GM12878 (cell line): ENCODE measurements at regions not wholly inside any gene's neighbourhood (a gene's known extent, or its start where the extent isn't known, plus 50 kb on each side); places are given as distances from the start of the nearest gene placed in this dataset.

Source experiments
- ATAC-seq: fragments of 200-7000 bp; cut with Tn5 transposase; 3 replicates; pipeline ENCODE4 v1.9.1; 2020; ENCODE audit warnings: mild to moderate bottlenecking, moderate library complexity
- BruUV-seq: library from RNA; stranded (reverse); fragments of 400-500 nt; replicated peaks from 2 replicates; lab custom pipeline; 2021; lab: Mats Ljungman, UMichigan
- CTCF ChIA-PET: fragments of 300-600 bp; sonication (Branson Sonifier 250); formaldehyde crosslinking; extraction: SDS; loops from one replicate; lab custom pipeline; 2021; ENCODE audit warnings: inconsistent platforms; lab: Yijun Ruan, JAX
- POLR2A ChIA-PET: fragments of 350-600 bp; formaldehyde crosslinking; extraction: SDS; loops from one replicate; lab custom pipeline; 2021; ENCODE audit warnings: inconsistent platforms; lab: Charles Lee
- RAD21 ChIA-PET: fragments of 300-600 bp; sonication (Branson Sonifier 250); formaldehyde crosslinking; loops from one replicate; lab custom pipeline; 2023; ENCODE audit warnings: antibody characterized with exemption; ENCODE audit not compliant: unreplicated experiment; lab: Charles Lee
- SMC1A ChIA-PET: fragments of 300-600 bp; sonication (Branson Sonifier 250); formaldehyde crosslinking; loops from one replicate; lab custom pipeline; 2023; ENCODE audit not compliant: unreplicated experiment, uncharacterized antibody; lab: Charles Lee
- DNase-seq: peaks from one replicate; pipeline ENCODE4 v3.0.0-alpha.2; 2011; ENCODE audit warnings: low read depth, low spot score
- FAIRE-seq: peaks from 3 replicates; lab custom pipeline; 2011; peaks lifted over from hg19 to GRCh38; lab: Jason Lieb, UNC
- H2AFZ ChIP-seq: 2 replicates; pipeline ENCODE4 v1.6.0; 2011; ENCODE audit warnings: low read depth, low read length, control low read depth; ENCODE audit not compliant: control insufficient read depth
- H3K27ac ChIP-seq: 2 replicates; pipeline ENCODE4 v1.5.1; 2011; ENCODE audit warnings: control low read depth; ENCODE audit not compliant: control insufficient read depth, insufficient read depth
- H3K27me3 ChIP-seq, 2 experiments: replicated peaks in 1 of 2; 2 replicates each; pipeline versions ENCODE4 v1.6.0 to v1.6.1; 2011; ENCODE audit warnings: low read length in 1 of 2; ENCODE audit not compliant: control insufficient read depth in 2 of 2, insufficient read depth in 2 of 2
- H3K36me3 ChIP-seq, 2 experiments: 2 replicates each; pipeline ENCODE4 v1.5.1; 2011; ENCODE audit warnings: low read length in 1 of 2; ENCODE audit not compliant: control insufficient read depth in 2 of 2, insufficient read depth in 2 of 2
- H3K4me1 ChIP-seq: 2 replicates; pipeline ENCODE4 v1.6.1; 2011; ENCODE audit warnings: mild to moderate bottlenecking, low read length, moderate library complexity, mixed read lengths; ENCODE audit not compliant: control insufficient read depth, insufficient read depth
- H3K4me2 ChIP-seq: 2 replicates; pipeline ENCODE4 v1.6.0; 2011; ENCODE audit warnings: control low read depth; ENCODE audit not compliant: control insufficient read depth, insufficient read depth
- H3K4me3 ChIP-seq: fragments of 200-600 bp; sonication (generic); 2 replicates; pipeline ENCODE4 v1.5.1; 2016
- H3K79me2 ChIP-seq: 2 replicates; pipeline ENCODE4 v1.6.0; 2011; ENCODE audit warnings: low read length; ENCODE audit not compliant: control insufficient read depth, insufficient read depth
- H3K9ac ChIP-seq: 2 replicates; pipeline ENCODE4 v1.8.0; 2011; ENCODE audit warnings: low read length, control low read depth, mixed read lengths; ENCODE audit not compliant: control insufficient read depth, insufficient read depth
- H3K9me3 ChIP-seq: replicated peaks from 3 replicates; pipeline ENCODE4 v1.5.1; 2011; ENCODE audit warnings: mild to moderate bottlenecking, low read length; ENCODE audit not compliant: control insufficient read depth, insufficient read depth
- H4K20me1 ChIP-seq: 2 replicates; pipeline ENCODE4 v1.6.0; 2011; ENCODE audit not compliant: control insufficient read depth, insufficient read depth
- ATF7 ChIP-seq: fragments of 450-650 bp; IDR thresholded peaks from 2 replicates; pipeline ENCODE4 v1.6.1; 2016; ENCODE audit warnings: low read depth, mild to moderate bottlenecking
- BRCA1 ChIP-seq: IDR thresholded peaks from 2 replicates; pipeline ENCODE4 v1.6.1; 2011; ENCODE audit warnings: low read depth, low read length, improper control_type of control experiment
- CBFB ChIP-seq: IDR thresholded peaks from 2 replicates; pipeline ENCODE4 v1.6.1; 2016; ENCODE audit warnings: antibody characterized with exemption, low read depth
- DPF2 ChIP-seq: fragments of 450-650 bp; IDR thresholded peaks from 2 replicates; pipeline ENCODE4 v1.6.1; 2017; ENCODE audit warnings: mild to moderate bottlenecking
- EGR1 ChIP-seq, 2 experiments: IDR thresholded peaks; 1 replicate in 1 of 2; 2 replicates in 1 of 2; pipeline ENCODE4 v1.6.1; 2011 to 2012; ENCODE audit warnings: low read depth in 2 of 2, low read length in 2 of 2, borderline replicate concordance in 1 of 2, mild to moderate bottlenecking in 1 of 2, moderate library complexity in 1 of 2
- GABPA ChIP-seq: IDR thresholded peaks from 2 replicates; pipeline ENCODE4 v1.6.1; 2014; ENCODE audit warnings: antibody characterized with exemption, low read depth, mild to moderate bottlenecking, inconsistent platforms
- JUND ChIP-seq: IDR thresholded peaks from 2 replicates; pipeline ENCODE4 v1.6.1; 2012; ENCODE audit warnings: low read depth, mild to moderate bottlenecking, low read length, improper control_type of control experiment, moderate library complexity
- KAT2A ChIP-seq: conservative IDR thresholded peaks from 2 replicates; pipeline ENCODE4 v1.6.1; 2011; ENCODE audit warnings: low read depth, low read length; ENCODE audit not compliant: control insufficient read depth
- KDM1A ChIP-seq: fragments of 200-600 bp; sonication (generic); IDR thresholded peaks from 2 replicates; pipeline ENCODE4 v1.6.1; 2016; ENCODE audit warnings: borderline replicate concordance
- NR2C1 ChIP-seq: fragments of 450-650 bp; IDR thresholded peaks from 2 replicates; pipeline ENCODE4 v1.6.1; 2017; ENCODE audit warnings: antibody characterized with exemption, mild to moderate bottlenecking, moderate library complexity
- PAX5 ChIP-seq: IDR thresholded peaks from 2 replicates; pipeline ENCODE4 v1.6.1; 2011; ENCODE audit warnings: low read depth, low read length, borderline replicate concordance
- PRDM15 ChIP-seq: fragments of 450-650 bp; formaldehyde crosslinking; IDR thresholded peaks from 2 replicates; pipeline ENCODE4 v1.4.0; 2020; ENCODE audit warnings: mild to moderate bottlenecking, moderate library complexity
- RCOR1 ChIP-seq: conservative IDR thresholded peaks from 2 replicates; pipeline ENCODE4 v1.6.1; 2012; ENCODE audit warnings: low read depth, low read length, improper control_type of control experiment
- ZNF207 ChIP-seq: fragments of 450-650 bp; IDR thresholded peaks from 2 replicates; pipeline ENCODE4 v1.6.1; 2014; ENCODE audit warnings: antibody characterized with exemption, mild to moderate bottlenecking, borderline replicate concordance
- ZNF622 ChIP-seq: fragments of 450-650 bp; IDR thresholded peaks from 2 replicates; pipeline ENCODE4 v1.6.1; 2017; ENCODE audit warnings: mild to moderate bottlenecking, inconsistent platforms
- ZZZ3 ChIP-seq: IDR thresholded peaks from 2 replicates; pipeline ENCODE4 v1.6.1; 2011; ENCODE audit warnings: low read depth; ENCODE audit not compliant: control insufficient read depth, insufficient read length
- WGBS: methylation state at CpG from one replicate; pipeline ENCODE4 v1.1.6; 2016; ENCODE audit warnings: low lambda C conversion rate; ENCODE audit not compliant: insufficient replicate concordance, insufficient coverage; ENCODE audit errors: missing lambda C conversion rate; 5-methylcytosine and 5-hydroxymethylcytosine counted together
- in situ Hi-C: fragments of 300-500 bp; cut with MboI; formaldehyde crosslinking; loops from 9 replicates; pipeline ENCODE4 v1.14.3; 2018; ENCODE audit warnings: mixed read lengths
- intact Hi-C: fragments of 100-400 bp; cut with micrococcal nuclease; formaldehyde crosslinking; loops from one replicate; pipeline ENCODE4 v1.14.2; 2022; ENCODE audit not compliant: unreplicated experiment

- TF ChIP-seq DPF2 (no peak), GABPA (no peak), ATF7 (no peak), NR2C1 (no peak)
- TF ChIP-seq, all 136 proteins: peak for 0
These were observed 83.7 kb upstream of the FAM9C start (continued) for GRCh38 chrX:13128104-13128503.

GRCh38 chrX:13126775-13127174 lies 82.4 kb upstream of the FAM9C start:
- no peak overlapping the region for H3K9ac ChIP-seq
- POLR2A ChIA-PET: no interaction called here
- RAD21 ChIA-PET: no interaction called here
- in situ Hi-C loops (no loop called here), intact Hi-C loops (no loop called here)
- no peak overlapping the region for H3K27ac ChIP-seq
- no peak for DNase-seq
- 40% methylated on average over 3 of the region's 3 CpGs for WGBS
- SMC1A ChIA-PET: no interaction called here
- CTCF ChIA-PET: interaction anchor here (0.6 kb wide), 1 partner anchor 40 kb away, joined by 3 read pairs; no protein-coding TSS in a partner anchor
- no peak for ATAC-seq
- no peak overlapping the region for H3K4me3 ChIP-seq
- no peak overlapping the region for H3K4me2 ChIP-seq
- no peaks in the 10 kb centered on the region for H4K20me1 ChIP-seq
- TF ChIP-seq ZNF622: no peak
- TF ChIP-seq RCOR1: no peak
- TF ChIP-seq KDM1A: no peak
- no peak for TF ChIP-seq ZZZ3
- TF ChIP-seq ZNF207: no peak
- no peak for TF ChIP-seq PAX5
- no peak for TF ChIP-seq KAT2A
- TF ChIP-seq CBFB: no peak
- TF ChIP-seq BRCA1: no peak
- no peak for TF ChIP-seq PRDM15 (CRISPR knock-in tag)
- TF ChIP-seq JUND: no peak
- no peak for TF ChIP-seq EGR1 (IDR thresholded peaks at IDR 0.05; ENCODE audit: borderline replicate concordance in 1 of 2, low read depth in 2 of 2, low read length in 2 of 2)
- H2AFZ ChIP-seq: no peak overlapping the region
- no peaks in the 10 kb centered on the region for H3K9me3 ChIP-seq
- H3K27me3 ChIP-seq: no peaks in the 10 kb centered on the region
- FAIRE-seq: no peak
- BruUV-seq: no TSS peak
- peaks cover 13% of the 10 kb centered on the region for H3K4me1 ChIP-seq
- H3K36me3 ChIP-seq: no peaks in the 10 kb centered on the region
- no peaks in the 10 kb centered on the region for H3K79me2 ChIP-seq
